ENCODE measurements at regions not wholly inside any gene's neighbourhood (a gene's known extent, or its start where the extent isn't known, plus 50 kb on each side); places are given as distances from the start of the nearest gene placed in this dataset.

DNA sequence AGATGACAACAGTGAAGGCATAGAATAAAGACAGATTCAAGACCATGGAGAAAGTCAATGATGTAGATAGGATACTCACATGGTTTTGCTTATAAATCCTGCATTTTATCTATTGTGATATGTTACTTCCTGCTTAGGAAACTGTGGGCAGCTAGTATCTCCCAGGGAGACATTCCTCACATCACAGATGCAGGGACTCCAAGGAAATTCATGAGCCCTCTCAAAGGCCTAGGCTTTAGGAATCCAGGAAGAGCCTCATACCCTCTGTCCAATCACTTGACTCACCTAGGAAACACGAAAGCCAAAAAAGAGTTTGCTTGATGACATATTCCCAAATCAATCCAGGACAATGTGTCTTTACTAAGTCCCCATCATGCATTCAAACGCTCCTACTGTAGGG is 247.8 kb upstream of the KLHL29 start (continued):
- TF ChIP-seq, protein P1, sequence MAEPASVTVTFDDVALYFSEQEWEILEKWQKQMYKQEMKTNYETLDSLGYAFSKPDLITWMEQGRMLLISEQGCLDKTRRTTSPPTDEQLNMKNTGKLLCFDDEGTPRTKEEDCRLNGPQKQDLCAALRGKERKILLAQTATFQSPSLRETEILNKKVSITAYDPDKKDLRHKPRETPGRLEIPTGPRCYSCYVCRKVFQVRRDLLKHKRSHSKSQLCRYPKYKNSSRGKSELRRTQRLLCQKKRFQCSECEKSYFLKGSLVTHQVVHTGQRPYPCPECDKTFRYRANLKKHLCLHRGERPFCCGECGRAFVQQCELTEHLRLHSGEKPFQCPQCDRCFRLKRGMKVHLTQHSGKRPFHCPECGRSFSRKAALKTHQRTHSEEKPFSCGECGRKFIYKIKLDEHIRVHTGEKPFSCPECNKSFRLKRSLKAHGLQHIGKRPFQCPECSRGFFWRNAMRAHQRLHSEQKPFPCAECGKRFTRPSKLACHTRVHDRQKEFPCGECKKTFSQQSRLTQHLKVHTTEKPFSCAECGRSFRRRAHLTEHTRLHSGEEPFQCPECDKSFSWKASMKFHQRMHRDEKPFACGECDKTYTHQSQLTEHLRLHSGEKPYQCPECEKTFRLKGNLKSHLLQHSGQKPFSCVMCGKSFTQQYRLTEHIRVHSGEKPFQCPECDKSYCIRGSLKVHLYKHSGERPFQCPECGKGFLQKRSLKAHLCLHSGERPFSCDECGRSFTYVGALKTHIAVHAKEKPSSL (CRISPR knock-in tag; conservative IDR thresholded peaks at IDR 0.05), result no peak

DNA sequence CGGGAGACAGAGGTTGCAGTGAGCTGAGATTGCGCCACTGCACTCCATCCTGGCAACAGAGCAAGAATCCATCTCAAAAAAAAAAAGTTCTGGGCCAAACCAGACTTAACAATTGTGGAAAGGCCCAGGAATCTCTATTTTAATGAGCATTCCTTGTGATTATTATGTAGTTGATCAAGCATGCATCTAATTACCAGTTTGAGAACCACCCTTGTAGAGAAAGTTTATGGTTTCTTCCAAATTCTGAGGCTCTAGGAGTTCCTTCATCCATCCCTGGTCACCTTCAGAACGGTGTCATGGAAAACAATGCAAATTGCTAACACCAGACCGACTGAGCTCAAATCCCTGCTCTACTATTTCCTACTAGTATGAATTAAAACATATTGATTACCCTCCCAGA is 246.3 kb upstream of the KLHL29 start:
- ATAC-seq (no peak), DNase-seq (ENCODE audit: low spot score) (no peak)
- TF ChIP-seq, protein P2, sequence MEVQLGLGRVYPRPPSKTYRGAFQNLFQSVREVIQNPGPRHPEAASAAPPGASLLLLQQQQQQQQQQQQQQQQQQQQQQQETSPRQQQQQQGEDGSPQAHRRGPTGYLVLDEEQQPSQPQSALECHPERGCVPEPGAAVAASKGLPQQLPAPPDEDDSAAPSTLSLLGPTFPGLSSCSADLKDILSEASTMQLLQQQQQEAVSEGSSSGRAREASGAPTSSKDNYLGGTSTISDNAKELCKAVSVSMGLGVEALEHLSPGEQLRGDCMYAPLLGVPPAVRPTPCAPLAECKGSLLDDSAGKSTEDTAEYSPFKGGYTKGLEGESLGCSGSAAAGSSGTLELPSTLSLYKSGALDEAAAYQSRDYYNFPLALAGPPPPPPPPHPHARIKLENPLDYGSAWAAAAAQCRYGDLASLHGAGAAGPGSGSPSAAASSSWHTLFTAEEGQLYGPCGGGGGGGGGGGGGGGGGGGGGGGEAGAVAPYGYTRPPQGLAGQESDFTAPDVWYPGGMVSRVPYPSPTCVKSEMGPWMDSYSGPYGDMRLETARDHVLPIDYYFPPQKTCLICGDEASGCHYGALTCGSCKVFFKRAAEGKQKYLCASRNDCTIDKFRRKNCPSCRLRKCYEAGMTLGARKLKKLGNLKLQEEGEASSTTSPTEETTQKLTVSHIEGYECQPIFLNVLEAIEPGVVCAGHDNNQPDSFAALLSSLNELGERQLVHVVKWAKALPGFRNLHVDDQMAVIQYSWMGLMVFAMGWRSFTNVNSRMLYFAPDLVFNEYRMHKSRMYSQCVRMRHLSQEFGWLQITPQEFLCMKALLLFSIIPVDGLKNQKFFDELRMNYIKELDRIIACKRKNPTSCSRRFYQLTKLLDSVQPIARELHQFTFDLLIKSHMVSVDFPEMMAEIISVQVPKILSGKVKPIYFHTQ (CRISPR knock-in tag; IDR thresholded peaks at IDR 0.05), result no peak
- TF ChIP-seq, protein P3, sequence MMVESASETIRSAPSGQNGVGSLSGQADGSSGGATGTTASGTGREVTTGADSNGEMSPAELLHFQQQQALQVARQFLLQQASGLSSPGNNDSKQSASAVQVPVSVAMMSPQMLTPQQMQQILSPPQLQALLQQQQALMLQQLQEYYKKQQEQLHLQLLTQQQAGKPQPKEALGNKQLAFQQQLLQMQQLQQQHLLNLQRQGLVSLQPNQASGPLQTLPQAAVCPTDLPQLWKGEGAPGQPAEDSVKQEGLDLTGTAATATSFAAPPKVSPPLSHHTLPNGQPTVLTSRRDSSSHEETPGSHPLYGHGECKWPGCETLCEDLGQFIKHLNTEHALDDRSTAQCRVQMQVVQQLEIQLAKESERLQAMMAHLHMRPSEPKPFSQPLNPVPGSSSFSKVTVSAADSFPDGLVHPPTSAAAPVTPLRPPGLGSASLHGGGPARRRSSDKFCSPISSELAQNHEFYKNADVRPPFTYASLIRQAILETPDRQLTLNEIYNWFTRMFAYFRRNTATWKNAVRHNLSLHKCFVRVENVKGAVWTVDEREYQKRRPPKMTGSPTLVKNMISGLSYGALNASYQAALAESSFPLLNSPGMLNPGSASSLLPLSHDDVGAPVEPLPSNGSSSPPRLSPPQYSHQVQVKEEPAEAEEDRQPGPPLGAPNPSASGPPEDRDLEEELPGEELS (CRISPR knock-in tag; IDR thresholded peaks at IDR 0.05), result no peak
- no peak for TF ChIP-seq RORB (CRISPR knock-in tag; IDR thresholded peaks at IDR 0.05)
- TF ChIP-seq ZNF138 (CRISPR knock-in tag; conservative IDR thresholded peaks at IDR 0.05), result no peak
- TF ChIP-seq, protein P4, sequence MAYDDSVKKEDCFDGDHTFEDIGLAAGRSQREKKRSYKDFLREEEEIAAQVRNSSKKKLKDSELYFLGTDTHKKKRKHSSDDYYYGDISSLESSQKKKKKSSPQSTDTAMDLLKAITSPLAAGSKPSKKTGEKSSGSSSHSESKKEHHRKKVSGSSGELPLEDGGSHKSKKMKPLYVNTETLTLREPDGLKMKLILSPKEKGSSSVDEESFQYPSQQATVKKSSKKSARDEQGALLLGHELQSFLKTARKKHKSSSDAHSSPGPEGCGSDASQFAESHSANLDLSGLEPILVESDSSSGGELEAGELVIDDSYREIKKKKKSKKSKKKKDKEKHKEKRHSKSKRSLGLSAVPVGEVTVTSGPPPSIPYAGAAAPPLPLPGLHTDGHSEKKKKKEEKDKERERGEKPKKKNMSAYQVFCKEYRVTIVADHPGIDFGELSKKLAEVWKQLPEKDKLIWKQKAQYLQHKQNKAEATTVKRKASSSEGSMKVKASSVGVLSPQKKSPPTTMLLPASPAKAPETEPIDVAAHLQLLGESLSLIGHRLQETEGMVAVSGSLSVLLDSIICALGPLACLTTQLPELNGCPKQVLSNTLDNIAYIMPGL (CRISPR knock-in tag; IDR thresholded peaks at IDR 0.05), result no peak
- TF ChIP-seq, protein P5, sequence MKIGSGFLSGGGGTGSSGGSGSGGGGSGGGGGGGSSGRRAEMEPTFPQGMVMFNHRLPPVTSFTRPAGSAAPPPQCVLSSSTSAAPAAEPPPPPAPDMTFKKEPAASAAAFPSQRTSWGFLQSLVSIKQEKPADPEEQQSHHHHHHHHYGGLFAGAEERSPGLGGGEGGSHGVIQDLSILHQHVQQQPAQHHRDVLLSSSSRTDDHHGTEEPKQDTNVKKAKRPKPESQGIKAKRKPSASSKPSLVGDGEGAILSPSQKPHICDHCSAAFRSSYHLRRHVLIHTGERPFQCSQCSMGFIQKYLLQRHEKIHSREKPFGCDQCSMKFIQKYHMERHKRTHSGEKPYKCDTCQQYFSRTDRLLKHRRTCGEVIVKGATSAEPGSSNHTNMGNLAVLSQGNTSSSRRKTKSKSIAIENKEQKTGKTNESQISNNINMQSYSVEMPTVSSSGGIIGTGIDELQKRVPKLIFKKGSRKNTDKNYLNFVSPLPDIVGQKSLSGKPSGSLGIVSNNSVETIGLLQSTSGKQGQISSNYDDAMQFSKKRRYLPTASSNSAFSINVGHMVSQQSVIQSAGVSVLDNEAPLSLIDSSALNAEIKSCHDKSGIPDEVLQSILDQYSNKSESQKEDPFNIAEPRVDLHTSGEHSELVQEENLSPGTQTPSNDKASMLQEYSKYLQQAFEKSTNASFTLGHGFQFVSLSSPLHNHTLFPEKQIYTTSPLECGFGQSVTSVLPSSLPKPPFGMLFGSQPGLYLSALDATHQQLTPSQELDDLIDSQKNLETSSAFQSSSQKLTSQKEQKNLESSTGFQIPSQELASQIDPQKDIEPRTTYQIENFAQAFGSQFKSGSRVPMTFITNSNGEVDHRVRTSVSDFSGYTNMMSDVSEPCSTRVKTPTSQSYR (CRISPR knock-in tag; IDR thresholded peaks at IDR 0.05), result no peak
- TF ChIP-seq ZNF416 (CRISPR knock-in tag; IDR thresholded peaks at IDR 0.05), result no peak
- no peak for TF ChIP-seq PRRX2 (CRISPR knock-in tag; IDR thresholded peaks at IDR 0.05)
- no peak for TF ChIP-seq ESRRA (CRISPR knock-in tag; IDR thresholded peaks at IDR 0.05; ENCODE audit: borderline replicate concordance)
- no peak for TF ChIP-seq JUN (CRISPR knock-in tag; IDR thresholded peaks at IDR 0.05)
- no peak for TF ChIP-seq GTF2I (CRISPR knock-in tag; conservative IDR thresholded peaks at IDR 0.05)
- no peak for TF ChIP-seq TEAD4 (CRISPR knock-in tag; IDR thresholded peaks at IDR 0.05)
- H3K27me3 Mint-ChIP-seq (ENCODE audit: low read depth), result no peaks in the 10 kb centered on the region
- peaks cover 18% of the 10 kb centered on the region for H3K4me1 Mint-ChIP-seq
- H3K27ac Mint-ChIP-seq, result no peak overlapping the region
- CTCF ChIA-PET, result no interaction called here
- POLR2A ChIA-PET, result interaction anchor here (0.6 kb wide), 1 partner anchor 38 kb away, joined by 3 read pairs; no protein-coding TSS in a partner anchor
- peaks cover 6% of the 10 kb centered on the region; the same call in 1 of the 2 replicates for H3K9me3 Mint-ChIP-seq
- H3K36me3 Mint-ChIP-seq, result no peaks in the 10 kb centered on the region
- H3K4me3 Mint-ChIP-seq, result no peak overlapping the region

Measured in WTC11 (cell line).